GM12878 (cell line): ENCODE measurements at regions not wholly inside any gene's neighbourhood (a gene's known extent, or its start where the extent isn't known, plus 50 kb on each side); places are given as distances from the start of the nearest gene placed in this dataset.

Experiments used
- FOXM1 ChIP-seq: IDR thresholded peaks from 2 replicates; pipeline ENCODE4 v1.6.1; 2012; ENCODE audit warnings: low read depth, mild to moderate bottlenecking, inconsistent platforms, low read length, moderate library complexity
- TF ChIP-seq, protein P1 (sequence below): IDR thresholded peaks from 2 replicates; pipeline ENCODE4 v1.6.1; 2012; ENCODE audit warnings: low read length, inconsistent platforms

DNA sequence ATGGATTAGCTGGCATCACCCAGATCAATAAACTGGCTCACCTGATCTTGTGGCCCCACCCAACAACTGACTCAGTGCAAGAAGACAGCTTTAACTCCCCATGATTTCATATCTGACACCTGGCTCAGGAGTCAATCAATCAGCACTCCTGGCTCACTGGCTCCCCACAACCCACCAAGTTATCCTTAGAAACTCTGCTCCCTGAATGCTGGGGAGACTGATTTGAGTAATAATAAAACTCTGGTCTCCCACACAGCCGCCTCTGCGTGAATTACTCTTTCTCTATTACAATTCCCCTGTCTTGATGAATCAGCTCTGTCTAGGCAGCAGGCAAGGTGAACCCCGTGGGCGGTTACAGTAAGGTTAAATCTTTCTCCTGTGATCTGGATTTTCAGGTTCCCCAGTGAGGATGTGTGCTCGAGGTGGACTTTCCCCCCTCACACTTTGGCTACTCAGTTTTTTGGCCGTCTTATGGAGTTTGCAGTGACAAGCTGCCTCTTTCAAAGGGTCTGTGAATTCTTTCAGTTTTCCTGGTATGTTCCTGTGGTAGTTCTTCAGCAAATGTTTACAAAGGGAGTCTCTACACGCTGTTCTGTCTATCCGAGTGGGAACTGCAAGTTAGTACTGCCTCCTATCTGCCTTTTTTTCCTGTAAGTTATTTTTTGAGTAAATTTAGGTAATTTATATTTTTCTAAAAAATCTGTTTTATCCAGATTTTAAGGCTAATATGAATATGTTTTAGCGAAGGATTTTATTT, 500.2 kb upstream of the NUDT12 start:
- no peak for TF ChIP-seq FOXM1
- TF ChIP-seq, protein P1, sequence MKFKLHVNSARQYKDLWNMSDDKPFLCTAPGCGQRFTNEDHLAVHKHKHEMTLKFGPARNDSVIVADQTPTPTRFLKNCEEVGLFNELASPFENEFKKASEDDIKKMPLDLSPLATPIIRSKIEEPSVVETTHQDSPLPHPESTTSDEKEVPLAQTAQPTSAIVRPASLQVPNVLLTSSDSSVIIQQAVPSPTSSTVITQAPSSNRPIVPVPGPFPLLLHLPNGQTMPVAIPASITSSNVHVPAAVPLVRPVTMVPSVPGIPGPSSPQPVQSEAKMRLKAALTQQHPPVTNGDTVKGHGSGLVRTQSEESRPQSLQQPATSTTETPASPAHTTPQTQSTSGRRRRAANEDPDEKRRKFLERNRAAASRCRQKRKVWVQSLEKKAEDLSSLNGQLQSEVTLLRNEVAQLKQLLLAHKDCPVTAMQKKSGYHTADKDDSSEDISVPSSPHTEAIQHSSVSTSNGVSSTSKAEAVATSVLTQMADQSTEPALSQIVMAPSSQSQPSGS = no peak
